Cerebellar cortex (tissue), 1 donor: ENCODE measurements at regions not wholly inside any gene's neighbourhood (a gene's known extent, or its start where the extent isn't known, plus 50 kb on each side); places are given as distances from the start of the nearest gene placed in this dataset.
A peak's percentile ranks its signal among the peaks of the same experiment; 100 is the strongest.
"Not testable (repeated sequence)": the region's sequence is repeated elsewhere in the genome, so short reads cannot be mapped to it uniquely, and the experiment has no call there.

Experiments used
- DNase-seq: peaks from one replicate; pipeline ENCODE4 v3.0.0-alpha.2; 2015; ENCODE audit warnings: low spot score

- DNase-seq: no peak
Measured at GRCh38 chr15:50857763-50858162, 50.7 kb upstream of the AP4E1 start.

- DNase-seq: no peak
Measured at GRCh38 chr15:50854601-50855490, 53.6 kb upstream of the AP4E1 start.

- DNase-seq: no peak
Measured at GRCh38 chr15:50850003-50850402, 58.5 kb upstream of the AP4E1 start.

- no peak for DNase-seq
Measured at GRCh38 chr15:50848349-50848748, 60.1 kb upstream of the AP4E1 start.

- DNase-seq: not testable (repeated sequence)
Measured at GRCh38 chr15:50845181-50845580, 63.3 kb upstream of the AP4E1 start.

GRCh38 chr15:50840520-50840919, 68.0 kb upstream of the AP4E1 start:
- DNase-seq: no peak

- no peak for DNase-seq
Measured at GRCh38 chr15:50837256-50837770, 71.2 kb upstream of the AP4E1 start.

- no peak for DNase-seq
Measured at GRCh38 chr15:50830477-50831354, 65.2 kb upstream of the SPPL2A start.

- no peak for DNase-seq
Measured at GRCh38 chr15:50828610-50829206, 63.2 kb upstream of the SPPL2A start.

GRCh38 chr15:50825946-50826345, 60.4 kb upstream of the SPPL2A start:
- no peak for DNase-seq

- DNase-seq: no peak
Measured at GRCh38 chr15:50824514-50824913, 59.0 kb upstream of the SPPL2A start.

GRCh38 chr15:50823281-50823680, 57.8 kb upstream of the SPPL2A start:
- peak; percentile 67 for DNase-seq

- DNase-seq: no peak
Measured at GRCh38 chr15:50821476-50821875, 56.0 kb upstream of the SPPL2A start.

GRCh38 chr15:50820808-50821382, 55.4 kb upstream of the SPPL2A start:
- DNase-seq: no peak

GRCh38 chr15:50819344-50819743, 53.8 kb upstream of the SPPL2A start:
- DNase-seq: no peak

- DNase-seq: no peak
Measured at GRCh38 chr15:50815958-50816590, 50.6 kb upstream of the SPPL2A start.
